Hepatocyte (in vitro differentiated cells): ENCODE measurements at regions not wholly inside any gene's neighbourhood (a gene's known extent, or its start where the extent isn't known, plus 50 kb on each side); places are given as distances from the start of the nearest gene placed in this dataset.

Source experiments
- CTCF ChIP-seq: fragments of 200-600 bp; sonication (generic); IDR thresholded peaks from 2 replicates; pipeline ENCODE4 v1.5.1; 2016; ENCODE audit warnings: antibody characterized with exemption, mild to moderate bottlenecking; ENCODE audit not compliant: poor library complexity
- EZH2 ChIP-seq: fragments of 200-600 bp; sonication (generic); IDR thresholded peaks from 2 replicates; pipeline ENCODE4 v1.6.1; 2016; ENCODE audit warnings: antibody characterized with exemption, mild to moderate bottlenecking, borderline replicate concordance
- EZH2phosphoT487 ChIP-seq: fragments of 200-600 bp; sonication (generic); IDR thresholded peaks from one replicate; pipeline ENCODE4 v1.6.1; 2018; ENCODE audit warnings: antibody characterized with exemption, mild to moderate bottlenecking, low read depth, moderate library complexity; ENCODE audit not compliant: unreplicated experiment, severe bottlenecking

- TF ChIP-seq EZH2 (no peak), CTCF (no peak), EZH2phosphoT487 (no peak)
Measured at GRCh38 chr4:10302096-10302495, 155.1 kb downstream of the ZNF518B start.
